Stomach (tissue), 8 donors: ENCODE measurements at regions not wholly inside any gene's neighbourhood (a gene's known extent, or its start where the extent isn't known, plus 50 kb on each side); places are given as distances from the start of the nearest gene placed in this dataset.

ENCODE experiments used
- DNase-seq, 2 donors: peaks; one replicate each; pipeline versions ENCODE4 v3.0.0 to v3.0.0-alpha.2; 2013 to 2019
- H3K27ac ChIP-seq, 5 donors: fragments of 200-600 bp in 4 of 5; sonication (generic) in 4 of 5; one replicate each; pipeline ENCODE4 v1.5.1; 2013 to 2019; ENCODE audit warnings: mild to moderate bottlenecking in 1 of 5, moderate library complexity in 1 of 5
- H3K27me3 ChIP-seq, 3 donors: fragments of 200-600 bp; sonication (generic); one replicate each; pipeline ENCODE4 v1.5.1; 2017 to 2019; ENCODE audit warnings: mixed run types in 1 of 3
- H3K36me3 ChIP-seq, 4 donors: fragments of 200-600 bp; sonication (generic); 1 replicate in 3 of 4; 2 replicates in 1 of 4; pipeline ENCODE4 v1.5.1; 2016 to 2019
- H3K4me1 ChIP-seq, 4 donors: fragments of 200-600 bp; sonication (generic); one replicate each; pipeline ENCODE4 v1.5.1; 2016 to 2019
- H3K4me3 ChIP-seq, 4 donors: fragments of 200-600 bp; sonication (generic) in 3 of 4; one replicate each; pipeline ENCODE4 v1.5.1; 2016 to 2019; ENCODE audit warnings: mild to moderate bottlenecking in 1 of 4
- H3K9me3 ChIP-seq, 4 donors: fragments of 200-600 bp; sonication (generic); one replicate each; pipeline ENCODE4 v1.5.1; 2016 to 2019
- CTCF ChIP-seq, 7 experiments: fragments of 450-650 bp in 4 of 7; fragments of 200-600 bp in 3 of 7; sonication (generic) in 3 of 7; IDR thresholded peaks; one replicate each; pipeline ENCODE4 v1.5.1; 2016 to 2019; ENCODE audit warnings: antibody characterized with exemption in 7 of 7, control low read depth in 2 of 7, mild to moderate bottlenecking in 1 of 7
- EP300 ChIP-seq: sonication (generic); formaldehyde crosslinking; IDR thresholded peaks from one replicate; pipeline ENCODE4 v1.6.1; 2017; ENCODE audit warnings: antibody characterized with exemption
- POLR2A ChIP-seq, 4 donors: fragments of 450-650 bp; IDR thresholded peaks; one replicate each; pipeline ENCODE4 v1.6.1; 2016; ENCODE audit warnings: antibody characterized with exemption in 4 of 4, control low read depth in 2 of 4, mild to moderate bottlenecking in 1 of 4, moderate library complexity in 1 of 4
- POLR2AphosphoS5 ChIP-seq, 3 donors: sonication (generic); formaldehyde crosslinking; IDR thresholded peaks; one replicate each; pipeline ENCODE4 v1.6.1; 2016; ENCODE audit warnings: antibody characterized with exemption in 3 of 3
- WGBS, 5 donors: extraction: QIAGEN DNeasy Blood & Tissue Kit in 3 of 5; methylation state at CpG; one replicate each; pipeline versions ENCODE4 v1.1.5 to v1.1.7; 2013 to 2018; 5-methylcytosine and 5-hydroxymethylcytosine counted together
- intact Hi-C: fragments of 100-400 bp; cut with DNase I; formaldehyde crosslinking; loops from one replicate; pipeline ENCODE4 v1.15.1; 2023; ENCODE audit warnings: low total_unique reads
- donor health status: healthy with polysubstance abuse.
- donor health status: Bipolar disorder and iron deficiency.
- donor health status: healthy.

DNA sequence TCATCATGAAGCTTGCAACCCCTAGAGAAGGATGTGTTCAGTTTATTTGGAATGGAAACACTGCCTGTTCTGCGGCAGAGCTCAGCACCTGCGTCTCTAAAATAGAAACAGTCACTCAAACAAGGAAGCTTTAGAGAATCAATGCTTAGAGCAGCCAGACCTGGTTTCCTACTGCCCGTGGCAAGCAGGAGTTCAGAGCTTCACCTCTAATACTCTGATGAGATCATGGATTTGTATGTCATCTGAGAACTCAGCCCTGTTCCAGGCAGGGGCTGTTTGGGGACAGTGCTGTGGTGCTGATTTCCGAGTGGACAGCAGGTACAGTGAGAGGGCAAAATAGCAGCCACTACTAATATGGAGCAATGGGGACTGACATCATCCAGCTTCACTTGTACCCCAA is 236.0 kb upstream of the IRX1 start:
- Histone ChIP-seq H3K4me1 (no peaks in the 10 kb centered on the region), H3K9me3 (peaks cover 0 to 20% (median 10%) of the 10 kb centered on the region in 4 donors), H3K27ac (no peak overlapping the region), H3K36me3 (no peaks in the 10 kb centered on the region), H3K27me3 (no peaks in the 10 kb centered on the region), H3K4me3 (no peak overlapping the region)
- 48 to 59% (median 53%) methylated on average over 4 of the region's 4 CpGs for WGBS, 5 donors
- no peak for TF ChIP-seq POLR2A (IDR thresholded peaks at IDR 0.05)
- no peak for TF ChIP-seq CTCF (IDR thresholded peaks at IDR 0.05)
- no peak for DNase-seq
- intact Hi-C loops = no loop called here

DNA sequence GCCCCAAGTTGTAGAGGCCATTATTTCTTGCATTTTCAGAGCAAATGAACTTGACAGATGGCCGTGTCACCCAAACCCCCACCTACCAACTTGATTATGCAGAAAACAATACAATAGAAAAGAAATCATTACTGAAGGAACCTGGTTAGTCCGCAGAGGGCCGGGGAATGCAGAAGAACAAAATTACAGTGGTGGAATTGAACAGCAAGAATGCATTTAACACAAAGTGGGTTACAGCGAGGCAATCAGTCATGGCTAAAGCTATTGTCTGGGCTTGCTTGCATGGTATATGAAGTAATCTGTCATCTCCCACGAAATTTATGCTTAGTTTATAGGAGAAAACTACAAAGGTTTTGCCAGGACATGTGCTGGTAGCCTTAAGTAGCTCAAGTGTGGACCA is 238.3 kb upstream of the IRX1 start:
- Histone ChIP-seq H3K9me3 (peaks cover 0 to 17% (median 10%) of the 10 kb centered on the region in 4 donors), H3K4me3 (no peak overlapping the region), H3K27ac (no peak overlapping the region), H3K36me3 (no peaks in the 10 kb centered on the region), H3K27me3 (no peaks in the 10 kb centered on the region), H3K4me1 (no peaks in the 10 kb centered on the region)
- TF ChIP-seq POLR2A (IDR thresholded peaks at IDR 0.05) (no peak), CTCF (IDR thresholded peaks at IDR 0.05) (no peak), POLR2AphosphoS5 (IDR thresholded peaks at IDR 0.05) (no peak), EP300 (no peak)
- intact Hi-C loops = no loop called here
- WGBS, 5 donors = 53 to 68% (median 58%) methylated on average over 5 of the region's 5 CpGs
- DNase-seq = no peak

- TF ChIP-seq CTCF (IDR thresholded peaks at IDR 0.05) (no peak), POLR2AphosphoS5 (IDR thresholded peaks at IDR 0.05) (no peak), POLR2A (IDR thresholded peaks at IDR 0.05) (no peak), EP300 (no peak)
- Histone ChIP-seq H3K9me3 (peaks cover 0 to 9% (median 8%) of the 10 kb centered on the region in 4 donors), H3K27ac (no peak overlapping the region), H3K27me3 (no peaks in the 10 kb centered on the region), H3K36me3 (no peaks in the 10 kb centered on the region), H3K4me3 (no peak overlapping the region), H3K4me1 (no peaks in the 10 kb centered on the region)
- no peak for DNase-seq
- intact Hi-C loops = no loop called here
These were observed 239.6 kb upstream of the IRX1 start for GRCh38 chr5:3356016-3356415.

GRCh38 chr5:3355126-3355525 is 240.5 kb upstream of the IRX1 start:
- DNase-seq = no peak
- H3K36me3 ChIP-seq = no peaks in the 10 kb centered on the region
- intact Hi-C loops = no loop called here
- no peak for TF ChIP-seq CTCF (IDR thresholded peaks at IDR 0.05)
- no peak for TF ChIP-seq POLR2AphosphoS5 (IDR thresholded peaks at IDR 0.05)
- no peak for TF ChIP-seq EP300
- no peak for TF ChIP-seq POLR2A (IDR thresholded peaks at IDR 0.05)
- no peaks in the 10 kb centered on the region for H3K27me3 ChIP-seq
- no peak overlapping the region for H3K27ac ChIP-seq
- no peaks in the 10 kb centered on the region for H3K4me1 ChIP-seq
- no peak overlapping the region for H3K4me3 ChIP-seq
- H3K9me3 ChIP-seq = peaks cover 0 to 1% (median under 1%) of the 10 kb centered on the region in 4 donors

GRCh38 chr5:3354606-3355005 is 241.0 kb upstream of the IRX1 start:
- H3K4me3 ChIP-seq = no peak overlapping the region
- DNase-seq = peak in 1 of 2 donors; percentile 11
- 79 to 88% (median 82%) methylated on average over 7 of the region's 7 CpGs for WGBS, 5 donors
- no peaks in the 10 kb centered on the region for H3K27me3 ChIP-seq
- no peaks in the 10 kb centered on the region for H3K9me3 ChIP-seq
- TF ChIP-seq CTCF (IDR thresholded peaks at IDR 0.05) (no peak), POLR2A (IDR thresholded peaks at IDR 0.05) (no peak), POLR2AphosphoS5 (IDR thresholded peaks at IDR 0.05) (no peak), EP300 (no peak)
- intact Hi-C loops = no loop called here
- H3K27ac ChIP-seq = no peak overlapping the region
- no peaks in the 10 kb centered on the region for H3K36me3 ChIP-seq
- no peaks in the 10 kb centered on the region for H3K4me1 ChIP-seq
